Vagina (tissue), 2 donors: ENCODE measurements at regions not wholly inside any gene's neighbourhood (a gene's known extent, or its start where the extent isn't known, plus 50 kb on each side); places are given as distances from the start of the nearest gene placed in this dataset.

ENCODE experiments used
- DNase-seq, 2 donors: peaks; one replicate each; pipeline ENCODE4 v3.0.0-alpha.2; 2017; ENCODE audit errors: extremely low spot score in 2 of 2
- H3K27ac ChIP-seq: fragments of 200-600 bp; sonication (generic); one replicate; pipeline ENCODE4 v1.5.1; 2019
- H3K27me3 ChIP-seq: fragments of 200-600 bp; sonication (generic); one replicate; pipeline ENCODE4 v1.5.1; 2019
- H3K36me3 ChIP-seq, 2 donors: fragments of 200-600 bp; sonication (generic); one replicate each; pipeline ENCODE4 v1.5.1; 2017 to 2019
- H3K4me1 ChIP-seq: fragments of 200-600 bp; sonication (generic); one replicate; pipeline ENCODE4 v1.5.1; 2019
- H3K4me3 ChIP-seq, 2 donors: fragments of 200-600 bp; sonication (generic); 1 replicate in 1 of 2; 2 replicates in 1 of 2; pipeline ENCODE4 v1.5.1; 2016 to 2019
- H3K9me3 ChIP-seq: fragments of 200-600 bp; sonication (generic); one replicate; pipeline ENCODE4 v1.5.1; 2019
- CTCF ChIP-seq, 3 experiments: fragments of 450-650 bp in 2 of 3; fragments of 200-600 bp in 1 of 3; sonication (generic) in 1 of 3; IDR thresholded peaks; one replicate each; pipeline ENCODE4 v1.5.1; 2017 to 2019; ENCODE audit warnings: antibody characterized with exemption in 3 of 3, mild to moderate bottlenecking in 2 of 3, moderate library complexity in 2 of 3
- POLR2A ChIP-seq, 2 donors: fragments of 450-650 bp; IDR thresholded peaks; one replicate each; pipeline ENCODE4 v1.6.1; 2017; ENCODE audit warnings: antibody characterized with exemption in 2 of 2, mild to moderate bottlenecking in 2 of 2, moderate library complexity in 2 of 2
- POLR2AphosphoS5 ChIP-seq, 2 donors: sonication (generic); formaldehyde crosslinking; IDR thresholded peaks; one replicate each; pipeline ENCODE4 v1.9.0; 2017; ENCODE audit warnings: antibody characterized with exemption in 2 of 2, mild to moderate bottlenecking in 2 of 2, low read depth in 1 of 2; ENCODE audit not compliant: insufficient read depth in 1 of 2
- intact Hi-C: fragments of 100-400 bp; cut with DNase I; formaldehyde crosslinking; loops from one replicate; pipeline ENCODE4 v1.15.1; 2023

- intact Hi-C loops = no loop called here
- Histone ChIP-seq H3K27ac (no peak overlapping the region), H3K9me3 (no peaks in the 10 kb centered on the region), H3K4me1 (no peaks in the 10 kb centered on the region), H3K36me3 (no peaks in the 10 kb centered on the region), H3K27me3 (no peaks in the 10 kb centered on the region), H3K4me3 (no peak overlapping the region)
- DNase-seq = no peak
- no peak for TF ChIP-seq POLR2AphosphoS5 (IDR thresholded peaks at IDR 0.05; ENCODE audit: insufficient read depth in 1 of 2, low read depth in 1 of 2)
- no peak for TF ChIP-seq POLR2A (IDR thresholded peaks at IDR 0.05)
- no peak for TF ChIP-seq CTCF (IDR thresholded peaks at IDR 0.05)
Measured at GRCh38 chr15:79208179-79208578, 74.3 kb upstream of the ANKRD34C start.

GRCh38 chr15:79206940-79207339, 75.6 kb upstream of the ANKRD34C start:
- Histone ChIP-seq H3K27ac (no peak overlapping the region), H3K36me3 (no peaks in the 10 kb centered on the region), H3K27me3 (no peaks in the 10 kb centered on the region), H3K4me1 (no peaks in the 10 kb centered on the region), H3K4me3 (no peak overlapping the region), H3K9me3 (no peaks in the 10 kb centered on the region)
- intact Hi-C loops = no loop called here
- TF ChIP-seq POLR2A (IDR thresholded peaks at IDR 0.05) (no peak), POLR2AphosphoS5 (IDR thresholded peaks at IDR 0.05; ENCODE audit: insufficient read depth in 1 of 2, low read depth in 1 of 2) (no peak), CTCF (IDR thresholded peaks at IDR 0.05) (no peak)
- no peak for DNase-seq

- Histone ChIP-seq H3K4me1 (no peaks in the 10 kb centered on the region), H3K4me3 (no peak overlapping the region), H3K36me3 (no peaks in the 10 kb centered on the region), H3K27ac (no peak overlapping the region), H3K9me3 (no peaks in the 10 kb centered on the region), H3K27me3 (no peaks in the 10 kb centered on the region)
- intact Hi-C loops = no loop called here
- DNase-seq = no peak
- no peak for TF ChIP-seq POLR2AphosphoS5 (IDR thresholded peaks at IDR 0.05; ENCODE audit: insufficient read depth in 1 of 2, low read depth in 1 of 2)
- no peak for TF ChIP-seq POLR2A (IDR thresholded peaks at IDR 0.05)
- no peak for TF ChIP-seq CTCF (IDR thresholded peaks at IDR 0.05)
Measured at GRCh38 chr15:79204886-79205675, 77.4 kb upstream of the ANKRD34C start.

- Histone ChIP-seq H3K9me3 (no peaks in the 10 kb centered on the region), H3K36me3 (no peaks in the 10 kb centered on the region), H3K27me3 (no peaks in the 10 kb centered on the region), H3K4me1 (no peaks in the 10 kb centered on the region), H3K27ac (no peak overlapping the region), H3K4me3 (no peak overlapping the region)
- intact Hi-C loops = no loop called here
- no peak for TF ChIP-seq CTCF (IDR thresholded peaks at IDR 0.05)
- no peak for TF ChIP-seq POLR2AphosphoS5 (IDR thresholded peaks at IDR 0.05; ENCODE audit: insufficient read depth in 1 of 2, low read depth in 1 of 2)
- no peak for TF ChIP-seq POLR2A (IDR thresholded peaks at IDR 0.05)
- DNase-seq = no peak
Measured at GRCh38 chr15:79198461-79198860, 84.1 kb upstream of the ANKRD34C start.

- H3K9me3 ChIP-seq = no peaks in the 10 kb centered on the region
- intact Hi-C loops = no loop called here
- DNase-seq = no peak
- no peaks in the 10 kb centered on the region for H3K36me3 ChIP-seq
- TF ChIP-seq CTCF (IDR thresholded peaks at IDR 0.05) = no peak
- no peak for TF ChIP-seq POLR2A (IDR thresholded peaks at IDR 0.05)
- TF ChIP-seq POLR2AphosphoS5 (IDR thresholded peaks at IDR 0.05; ENCODE audit: insufficient read depth in 1 of 2, low read depth in 1 of 2) = no peak
- no peaks in the 10 kb centered on the region for H3K27me3 ChIP-seq
- no peaks in the 10 kb centered on the region for H3K4me1 ChIP-seq
- H3K27ac ChIP-seq = no peak overlapping the region
- no peak overlapping the region for H3K4me3 ChIP-seq
Measured at GRCh38 chr15:79197285-79197684, 85.2 kb upstream of the ANKRD34C start.
